GM18508 (cell line): ENCODE measurements at regions not wholly inside any gene's neighbourhood (a gene's known extent, or its start where the extent isn't known, plus 50 kb on each side); places are given as distances from the start of the nearest gene placed in this dataset.

ENCODE experiments used
- ATAC-seq: cut with Tn5 transposase; IDR thresholded peaks from one replicate; pipeline ENCODE4 v1.9.1; 2021; ENCODE audit warnings: moderate number of reproducible peaks; ENCODE audit not compliant: insufficient read depth, unreplicated experiment

DNA sequence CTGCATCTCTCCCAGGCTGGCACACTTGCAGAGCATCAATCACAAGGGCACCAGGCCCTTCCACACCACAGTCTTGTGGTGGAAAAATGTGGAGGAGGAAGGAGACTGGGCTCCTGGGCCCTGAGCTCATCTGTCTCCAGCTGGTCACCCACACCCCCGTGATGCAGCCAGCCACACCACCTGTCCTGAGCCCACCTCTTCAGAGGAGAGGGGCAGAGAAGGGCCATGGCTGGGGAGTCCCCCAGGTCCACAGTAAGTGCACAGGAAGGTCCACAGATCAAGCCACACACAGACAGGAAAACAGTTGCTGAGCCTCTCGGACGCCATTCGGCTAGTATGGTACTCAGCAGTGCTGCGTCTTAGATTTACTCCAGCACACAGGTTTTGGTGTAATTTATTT is 203.5 kb upstream of the SALL3 start:
- no peak for ATAC-seq

DNA sequence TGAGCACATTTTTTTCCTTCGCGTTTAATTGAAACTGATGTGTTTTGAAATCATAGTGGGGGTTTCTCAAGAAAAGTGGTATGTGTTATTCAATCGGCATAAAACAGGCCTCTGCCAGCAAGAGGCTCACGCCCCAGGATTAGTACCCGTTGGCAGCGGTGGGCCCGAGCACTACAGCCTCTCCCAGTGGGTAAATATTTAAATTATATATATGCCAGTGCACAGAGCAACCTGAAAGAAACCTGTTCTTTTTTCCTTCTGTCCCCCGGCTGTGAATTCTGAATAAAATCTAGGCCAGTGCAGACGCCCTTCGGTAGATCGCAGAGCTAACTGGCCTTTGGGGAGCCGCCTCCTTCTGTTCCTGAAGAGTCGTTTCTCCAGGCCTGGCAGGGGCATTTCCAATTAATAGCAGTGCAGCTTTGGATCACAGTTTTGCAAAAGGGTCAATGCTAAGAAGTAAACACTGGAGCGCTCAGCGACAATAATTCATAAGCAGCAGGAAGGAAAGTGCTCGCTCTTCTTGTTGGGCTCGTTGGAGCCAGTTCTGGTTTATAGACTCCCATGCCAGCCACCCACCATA is 202.8 kb upstream of the SALL3 start:
- ATAC-seq: no peak

GRCh38 chr18:78777992-78778391 is 201.6 kb upstream of the SALL3 start:
- ATAC-seq: no peak

DNA sequence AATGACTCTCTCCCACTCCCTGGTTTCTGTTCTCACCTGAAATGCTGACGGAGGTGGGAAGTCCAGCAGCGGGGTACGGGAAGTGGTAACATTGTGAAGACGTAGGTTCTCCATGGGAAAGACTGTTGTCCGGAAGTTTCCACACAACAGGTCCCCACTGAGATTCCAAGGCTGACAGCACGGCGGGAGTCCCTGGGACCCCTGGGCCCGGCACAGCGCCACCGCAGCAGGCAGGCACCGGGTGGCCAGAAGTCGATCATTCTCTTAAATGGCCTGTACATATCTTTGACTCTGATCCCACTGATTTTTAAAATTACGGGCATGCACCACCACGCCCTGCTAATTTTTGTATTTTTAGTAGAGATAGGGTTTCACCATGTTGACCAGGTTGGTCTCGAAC is 201.0 kb upstream of the SALL3 start:
- no peak for ATAC-seq

- ATAC-seq: no peak
These were observed 199.5 kb upstream of the SALL3 start for GRCh38 chr18:78779996-78780718.

DNA sequence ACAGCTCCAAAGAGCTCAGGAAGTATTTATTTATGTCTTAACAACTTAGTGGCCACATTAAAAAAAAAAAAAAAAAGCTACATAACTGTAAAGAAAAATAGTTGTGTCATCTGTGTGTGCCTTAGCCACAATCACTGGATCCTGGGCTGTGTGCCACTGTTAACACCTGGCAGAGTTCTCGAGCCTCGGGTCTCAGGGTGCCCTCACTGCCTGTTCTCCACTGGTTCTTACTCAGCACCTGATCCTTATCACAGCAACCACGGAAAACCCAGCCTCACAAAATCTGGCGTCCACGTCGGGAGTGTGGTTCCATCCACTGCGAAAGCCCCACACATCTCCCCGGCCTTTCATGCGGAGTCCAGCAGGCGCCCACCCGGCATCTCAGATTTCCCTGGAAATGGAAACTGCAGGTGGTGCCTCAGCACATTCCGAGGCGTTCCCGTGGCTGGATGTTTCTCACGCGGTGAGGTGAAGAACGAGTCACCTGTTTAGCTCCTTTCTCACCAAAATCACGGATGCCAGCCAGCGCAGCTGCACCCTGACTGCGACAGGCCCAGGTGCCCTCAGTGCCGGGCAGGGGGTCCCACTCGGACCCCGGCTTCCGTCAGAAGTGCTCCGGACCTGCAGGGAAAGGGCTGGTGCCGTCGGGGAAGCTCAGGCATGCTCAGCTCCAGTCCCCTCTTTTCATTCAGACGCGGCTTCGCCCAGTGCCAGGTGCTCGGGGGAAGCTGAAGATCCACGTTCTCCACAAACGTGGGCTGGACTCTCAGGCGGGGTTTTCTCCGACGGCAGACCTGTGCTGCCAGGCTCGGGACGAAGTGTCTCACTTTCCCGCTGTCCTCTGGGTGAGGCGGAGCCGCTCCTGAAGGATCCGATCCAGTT is 198.7 kb upstream of the SALL3 start:
- ATAC-seq: no peak

DNA sequence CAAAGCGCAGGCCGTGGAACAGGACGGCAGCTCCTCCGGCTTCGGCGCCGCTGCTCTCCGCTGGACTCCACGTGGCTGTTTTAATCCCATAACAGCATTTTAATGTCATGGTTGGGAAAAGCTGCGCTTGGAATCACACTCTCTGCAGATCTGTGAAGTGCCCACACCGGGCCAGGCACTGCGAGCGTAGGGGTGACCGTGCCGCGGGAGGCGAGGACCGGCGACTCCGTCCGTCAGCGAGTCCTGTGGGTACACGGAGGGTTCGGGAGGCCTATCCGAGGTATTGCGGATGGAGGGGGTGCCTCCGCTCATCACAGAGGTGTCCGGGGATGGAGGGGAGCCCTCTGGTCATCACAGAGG is 198.0 kb upstream of the SALL3 start:
- no peak for ATAC-seq

DNA sequence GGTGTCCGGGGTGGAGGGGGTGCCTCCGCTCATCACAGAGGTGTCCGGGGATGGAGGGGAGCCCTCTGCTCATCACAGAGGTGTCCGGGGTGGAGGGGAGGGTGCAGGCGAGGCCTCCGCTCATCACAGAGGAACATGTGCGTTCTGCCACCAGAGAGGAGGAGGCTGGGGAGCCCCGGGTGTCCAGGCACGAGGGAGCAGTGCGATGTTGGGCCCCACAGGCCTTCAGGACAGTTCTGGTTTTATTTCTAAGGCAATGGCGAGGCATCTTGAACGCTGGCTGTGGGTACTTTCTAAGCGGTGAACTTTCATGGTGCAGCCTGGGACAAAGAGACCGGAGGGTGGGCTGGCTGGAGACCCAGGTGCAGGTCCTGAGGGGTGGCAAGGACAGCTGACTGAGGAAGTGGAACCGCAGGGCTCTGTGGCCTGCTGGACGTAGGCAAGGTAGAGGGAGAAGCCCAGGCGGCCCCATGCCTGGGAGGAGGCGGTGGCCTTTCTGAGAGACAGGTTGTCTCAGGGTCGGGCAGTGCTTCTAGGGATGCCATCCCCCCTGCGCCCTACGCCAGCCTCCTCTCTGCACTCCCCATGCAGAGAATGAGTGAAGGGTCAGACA is 196.6 kb upstream of the SALL3 start:
- no peak for ATAC-seq

DNA sequence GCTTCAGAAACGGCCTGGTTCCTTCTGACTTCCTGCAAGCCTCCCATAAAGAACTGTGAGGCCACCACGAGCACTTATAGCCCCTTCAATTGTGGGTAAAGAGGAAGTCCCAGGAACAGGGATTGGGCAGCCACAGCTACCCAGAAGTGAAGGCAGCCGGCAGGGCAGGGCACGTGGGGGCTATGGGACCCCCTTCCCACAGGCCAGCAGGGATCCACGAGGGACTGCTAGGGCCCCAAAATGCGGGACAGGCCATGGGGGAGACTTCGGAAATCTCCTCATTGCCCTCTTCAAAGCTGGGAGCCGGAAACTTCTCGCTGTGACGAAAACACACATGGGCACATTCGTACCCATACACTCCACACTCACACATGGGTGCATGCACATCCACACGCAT is 196.1 kb upstream of the SALL3 start:
- ATAC-seq: no peak

- ATAC-seq: no peak
These were observed 194.8 kb upstream of the SALL3 start for GRCh38 chr18:78784861-78785260.

GRCh38 chr18:78785706-78786105 is 193.9 kb upstream of the SALL3 start:
- ATAC-seq: no peak

DNA sequence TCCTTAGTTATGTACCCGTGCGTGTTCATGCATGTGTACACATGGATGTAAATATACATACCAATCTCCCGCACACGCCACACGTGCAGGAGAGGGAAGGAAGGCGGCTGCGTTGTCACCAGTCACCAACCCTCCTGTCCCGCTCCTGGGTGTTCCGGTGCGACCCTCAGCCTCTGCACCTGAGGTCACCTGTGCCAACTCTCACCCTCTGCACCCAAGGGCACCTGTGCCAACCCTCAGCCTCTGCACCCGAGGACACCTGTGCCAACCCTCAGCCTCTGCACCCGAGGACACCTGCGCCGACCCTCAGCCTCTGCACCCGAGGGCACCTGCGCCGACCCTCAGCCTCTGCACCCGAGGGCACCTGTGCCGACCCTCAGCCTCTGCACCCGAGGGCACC is 192.8 kb upstream of the SALL3 start:
- ATAC-seq: no peak

GRCh38 chr18:78787751-78788150 is 191.9 kb upstream of the SALL3 start:
- ATAC-seq: no peak

GRCh38 chr18:78788161-78788560 is 191.5 kb upstream of the SALL3 start:
- ATAC-seq: no peak

- ATAC-seq: no peak
These were observed 189.8 kb upstream of the SALL3 start for GRCh38 chr18:78789850-78790249.

GRCh38 chr18:78790511-78790910 is 189.1 kb upstream of the SALL3 start:
- no peak for ATAC-seq

GRCh38 chr18:78790960-78791359 is 188.7 kb upstream of the SALL3 start:
- ATAC-seq: no peak

GRCh38 chr18:78792094-78792493 is 187.5 kb upstream of the SALL3 start:
- no peak for ATAC-seq

- ATAC-seq: no peak
These were observed 186.9 kb upstream of the SALL3 start for GRCh38 chr18:78792736-78793135.

DNA sequence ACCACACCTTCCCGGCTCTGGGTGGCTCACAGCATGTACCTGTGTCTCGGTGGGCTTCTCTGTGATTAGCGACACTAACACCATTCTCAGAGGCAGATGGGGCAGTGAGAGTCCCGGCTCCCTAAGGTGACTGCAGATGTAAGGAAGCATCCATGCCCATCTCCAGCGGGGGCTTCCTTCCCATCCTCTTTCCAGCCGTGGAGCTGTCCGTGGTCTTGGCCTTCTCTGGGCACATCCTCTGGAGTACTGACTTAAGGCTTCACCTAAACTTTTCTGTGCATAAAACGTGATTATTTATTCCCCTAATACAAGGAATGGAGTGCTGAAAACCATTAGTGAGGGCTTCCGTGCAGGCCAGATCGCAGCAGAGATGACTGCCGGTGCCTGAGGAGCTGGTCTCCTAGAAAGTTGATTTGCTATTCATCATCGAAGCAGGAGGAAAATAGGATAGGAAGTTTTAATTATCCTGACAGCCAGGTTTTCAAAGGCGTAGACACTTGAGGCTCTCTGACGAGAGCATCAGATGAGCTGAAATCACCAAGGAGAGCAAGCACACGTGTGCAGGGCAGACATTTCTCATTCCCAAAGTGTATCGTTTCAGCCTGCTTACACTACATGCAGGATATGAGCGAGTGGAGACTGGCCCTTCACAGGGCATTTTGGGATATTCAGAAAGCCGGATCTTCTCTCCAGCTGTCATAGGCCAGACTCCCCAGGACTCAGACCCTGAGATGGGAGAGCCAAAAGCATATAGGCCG is 186.1 kb upstream of the SALL3 start:
- no peak for ATAC-seq
